ENCODE measurements at regions not wholly inside any gene's neighbourhood (a gene's known extent, or its start where the extent isn't known, plus 50 kb on each side); places are given as distances from the start of the nearest gene placed in this dataset.

- H3K4me3 Mint-ChIP-seq, result no peak overlapping the region
- H3K36me3 Mint-ChIP-seq, result no peaks in the 10 kb centered on the region
- no peaks in the 10 kb centered on the region for H3K9me3 ChIP-seq (ENCODE audit: low read depth)
Observed at GRCh38 chr7:124202546-124202945, 169.7 kb upstream of the TMEM229A start.

GRCh38 chr7:124201768-124202349 is 169.0 kb upstream of the TMEM229A start:
- no peaks in the 10 kb centered on the region for H3K9me3 Mint-ChIP-seq
- Histone ChIP-seq H2AFZ (replicated peaks) (no peak overlapping the region), H3K4me3 (no peak overlapping the region), H3K27ac (no peak overlapping the region), H3K27me3 (no peaks in the 10 kb centered on the region), H4K20me1 (ENCODE audit: low read depth) (no peaks in the 10 kb centered on the region), H3F3A (ENCODE audit: low read depth) (peaks cover 11% of the 10 kb centered on the region), H3K9me3 (ENCODE audit: low read depth) (no peaks in the 10 kb centered on the region), H3K4me2 (peak overlapping the region; percentile 53), H3K9ac (no peak overlapping the region), H3K4me1 (peaks cover 18% of the 10 kb centered on the region), H3K36me3 (no peaks in the 10 kb centered on the region), H3K79me2 (ENCODE audit: low read depth) (no peaks in the 10 kb centered on the region)
- H3K27me3 Mint-ChIP-seq (ENCODE audit: insufficient read depth, low read depth), result no peaks in the 10 kb centered on the region
- TF ChIP-seq EZH2 (IDR thresholded peaks at IDR 0.05) (no peak), EZH2phosphoT487 (IDR thresholded peaks at IDR 0.05) (peak; percentile 51)
- H3K27ac Mint-ChIP-seq, result no peak overlapping the region
- no peak overlapping the region for H3K4me3 Mint-ChIP-seq
- H3K36me3 Mint-ChIP-seq, result no peaks in the 10 kb centered on the region
- peaks cover 9% of the 10 kb centered on the region for H3K4me1 Mint-ChIP-seq
- peak; percentile 68 for DNase-seq (ENCODE audit: low spot score)

More at GRCh38 chr7:124202546-124202945, 169.7 kb upstream of the TMEM229A start:
- Histone ChIP-seq H3K4me2 (no peak overlapping the region), H3K9ac (no peak overlapping the region), H4K20me1 (ENCODE audit: low read depth) (no peaks in the 10 kb centered on the region), H2AFZ (replicated peaks) (no peak overlapping the region), H3K4me3 (no peak overlapping the region), H3K4me1 (peaks cover 18% of the 10 kb centered on the region), H3K79me2 (ENCODE audit: low read depth) (no peaks in the 10 kb centered on the region), H3K27me3 (no peaks in the 10 kb centered on the region), H3K36me3 (no peaks in the 10 kb centered on the region), H3F3A (ENCODE audit: low read depth) (peaks cover 11% of the 10 kb centered on the region), H3K27ac (no peak overlapping the region)
- Mint-ChIP-seq H3K27ac (no peak overlapping the region), H3K27me3 (ENCODE audit: insufficient read depth, low read depth) (no peaks in the 10 kb centered on the region), H3K4me1 (peaks cover 9% of the 10 kb centered on the region), H3K9me3 (no peaks in the 10 kb centered on the region)
- no peak for TF ChIP-seq EZH2phosphoT487 (IDR thresholded peaks at IDR 0.05)
- TF ChIP-seq CTCF (IDR thresholded peaks at IDR 0.05), result no peak
- TF ChIP-seq EZH2 (IDR thresholded peaks at IDR 0.05), result no peak
- DNase-seq (ENCODE audit: low spot score), result no peak

- H3K9me3 Mint-ChIP-seq, result no peaks in the 10 kb centered on the region
- H4K20me1 ChIP-seq (ENCODE audit: low read depth), result no peaks in the 10 kb centered on the region
- H3K79me2 ChIP-seq (ENCODE audit: low read depth), result no peaks in the 10 kb centered on the region
- no peak overlapping the region for H3K4me3 ChIP-seq
- no peak for TF ChIP-seq EZH2phosphoT487 (IDR thresholded peaks at IDR 0.05)
- TF ChIP-seq EZH2 (IDR thresholded peaks at IDR 0.05), result no peak
- no peak for TF ChIP-seq CTCF (IDR thresholded peaks at IDR 0.05)
- H3K27me3 Mint-ChIP-seq (ENCODE audit: insufficient read depth, low read depth), result no peaks in the 10 kb centered on the region
- no peak overlapping the region for H2AFZ ChIP-seq (replicated peaks)
- H3K9me3 ChIP-seq (ENCODE audit: low read depth), result no peaks in the 10 kb centered on the region
- H3K4me1 Mint-ChIP-seq, result peaks cover 5% of the 10 kb centered on the region
- H3F3A ChIP-seq (ENCODE audit: low read depth), result peaks cover 4% of the 10 kb centered on the region
- no peaks in the 10 kb centered on the region for H3K36me3 Mint-ChIP-seq
- H3K27ac ChIP-seq, result no peak overlapping the region
- H3K36me3 ChIP-seq, result no peaks in the 10 kb centered on the region
- H3K27ac Mint-ChIP-seq, result no peak overlapping the region
- no peaks in the 10 kb centered on the region for H3K27me3 ChIP-seq
- peaks cover 5% of the 10 kb centered on the region for H3K4me1 ChIP-seq
- no peak overlapping the region for H3K9ac ChIP-seq
- no peak for DNase-seq (ENCODE audit: low spot score)
- H3K4me2 ChIP-seq, result no peak overlapping the region
- H3K4me3 Mint-ChIP-seq, result no peak overlapping the region
Observed at GRCh38 chr7:124196519-124196918, 163.7 kb upstream of the TMEM229A start.

- TF ChIP-seq CTCF (IDR thresholded peaks at IDR 0.05) (no peak), EZH2 (IDR thresholded peaks at IDR 0.05) (no peak), EZH2phosphoT487 (IDR thresholded peaks at IDR 0.05) (no peak)
- Histone ChIP-seq H3K4me3 (no peak overlapping the region), H3K27me3 (no peaks in the 10 kb centered on the region), H2AFZ (replicated peaks) (no peak overlapping the region), H3K36me3 (no peaks in the 10 kb centered on the region), H3K9me3 (ENCODE audit: low read depth) (no peaks in the 10 kb centered on the region), H3K27ac (no peak overlapping the region), H3F3A (ENCODE audit: low read depth) (peaks cover 3% of the 10 kb centered on the region), H3K4me1 (peaks cover 16% of the 10 kb centered on the region), H4K20me1 (ENCODE audit: low read depth) (no peaks in the 10 kb centered on the region), H3K79me2 (ENCODE audit: low read depth) (no peaks in the 10 kb centered on the region), H3K9ac (no peak overlapping the region), H3K4me2 (no peak overlapping the region)
- Mint-ChIP-seq H3K36me3 (no peaks in the 10 kb centered on the region), H3K27ac (no peak overlapping the region), H3K4me1 (peaks cover 32% of the 10 kb centered on the region), H3K27me3 (ENCODE audit: insufficient read depth, low read depth) (peaks cover 4% of the 10 kb centered on the region), H3K9me3 (no peaks in the 10 kb centered on the region), H3K4me3 (no peak overlapping the region)
- no peak for DNase-seq (ENCODE audit: low spot score)
Observed at GRCh38 chr7:124192885-124193284, 160.0 kb upstream of the TMEM229A start.
